ENCODE measurements at regions not wholly inside any gene's neighbourhood (a gene's known extent, or its start where the extent isn't known, plus 50 kb on each side); places are given as distances from the start of the nearest gene placed in this dataset.

GRCh38 chr11:98793276-98793675 lies 227.5 kb upstream of the CNTN5 start:
- H3K9me3 Mint-ChIP-seq (ENCODE audit: insufficient read depth) = peaks cover 6% of the 10 kb centered on the region
- H3K27me3 Mint-ChIP-seq = no peaks in the 10 kb centered on the region
- ChIA-PET POLR2A (no interaction called here), CTCF (no interaction called here)
- Histone ChIP-seq H3K4me1 (ENCODE audit: control insufficient read depth in 2 of 2, insufficient read depth in 2 of 2, low read length in 2 of 2) (no peaks in the 10 kb centered on the region), H3K79me2 (ENCODE audit: control insufficient read depth, insufficient read depth, low read length) (no peaks in the 10 kb centered on the region), H3K4me3 (ENCODE audit: control extremely low read depth in 1 of 5, extremely low read depth in 1 of 5, insufficient read depth in 1 of 5, low read depth in 2 of 5, low read length in 4 of 5) (no peak overlapping the region), H2AFZ (ENCODE audit: insufficient read depth, low read depth, low read length, poor library complexity, severe bottlenecking) (no peak overlapping the region), H4K20me1 (ENCODE audit: control insufficient read depth, insufficient read depth, low read length, poor library complexity, severe bottlenecking) (no peaks in the 10 kb centered on the region), H3K9me3 (ENCODE audit: control extremely low read depth in 1 of 3, control insufficient read depth in 2 of 3, insufficient read depth in 1 of 3, low read length in 2 of 3) (peaks cover 0 to 6% (median 4%) of the 10 kb centered on the region in 3 donors), H3K9ac (ENCODE audit: low read length) (no peak overlapping the region), H3K27me3 (replicated peaks in 1 of 4; ENCODE audit: control extremely low read depth in 1 of 4, control insufficient read depth in 3 of 4, insufficient read depth in 4 of 4, low read length in 3 of 4) (no peaks in the 10 kb centered on the region), H3K36me3 (replicated peaks in 1 of 2; ENCODE audit: control extremely low read depth in 1 of 2, control insufficient read depth in 1 of 2, extremely low read depth in 1 of 2, insufficient read depth in 2 of 2, low read length in 1 of 2) (no peaks in the 10 kb centered on the region), H3K27ac (ENCODE audit: low read length in 2 of 2) (no peak overlapping the region), H3K4me2 (replicated peaks; ENCODE audit: low read depth, low read length, poor library complexity, severe bottlenecking) (no peak overlapping the region)
- no peaks in the 10 kb centered on the region for H3K4me1 Mint-ChIP-seq
- 76% methylated on average over 2 of the region's 2 CpGs for WGBS (ENCODE audit: insufficient coverage)
- no peak for ATAC-seq (ENCODE audit: low read depth)
- H3K27ac Mint-ChIP-seq = no peak overlapping the region
- intact Hi-C loops (cut with micrococcal nuclease) = no loop called here
- no peak for DNase-seq
- no peak overlapping the region for H3K4me3 Mint-ChIP-seq
- TF ChIP-seq, protein P1, sequence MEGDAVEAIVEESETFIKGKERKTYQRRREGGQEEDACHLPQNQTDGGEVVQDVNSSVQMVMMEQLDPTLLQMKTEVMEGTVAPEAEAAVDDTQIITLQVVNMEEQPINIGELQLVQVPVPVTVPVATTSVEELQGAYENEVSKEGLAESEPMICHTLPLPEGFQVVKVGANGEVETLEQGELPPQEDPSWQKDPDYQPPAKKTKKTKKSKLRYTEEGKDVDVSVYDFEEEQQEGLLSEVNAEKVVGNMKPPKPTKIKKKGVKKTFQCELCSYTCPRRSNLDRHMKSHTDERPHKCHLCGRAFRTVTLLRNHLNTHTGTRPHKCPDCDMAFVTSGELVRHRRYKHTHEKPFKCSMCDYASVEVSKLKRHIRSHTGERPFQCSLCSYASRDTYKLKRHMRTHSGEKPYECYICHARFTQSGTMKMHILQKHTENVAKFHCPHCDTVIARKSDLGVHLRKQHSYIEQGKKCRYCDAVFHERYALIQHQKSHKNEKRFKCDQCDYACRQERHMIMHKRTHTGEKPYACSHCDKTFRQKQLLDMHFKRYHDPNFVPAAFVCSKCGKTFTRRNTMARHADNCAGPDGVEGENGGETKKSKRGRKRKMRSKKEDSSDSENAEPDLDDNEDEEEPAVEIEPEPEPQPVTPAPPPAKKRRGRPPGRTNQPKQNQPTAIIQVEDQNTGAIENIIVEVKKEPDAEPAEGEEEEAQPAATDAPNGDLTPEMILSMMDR (IDR thresholded peaks at IDR 0.05) = no peak
- TF ChIP-seq EZH2 (IDR thresholded peaks at IDR 0.05; ENCODE audit: borderline replicate concordance, insufficient read depth, low read depth, low read length, poor library complexity, severe bottlenecking) = no peak

- H3K4me3 Mint-ChIP-seq = no peak overlapping the region
- POLR2A ChIA-PET = no interaction called here
- CTCF ChIA-PET = no interaction called here
These were observed 222.4 kb upstream of the CNTN5 start for GRCh38 chr11:98798333-98798732.

More at GRCh38 chr11:98798333-98798732, 222.4 kb upstream of the CNTN5 start:
- ATAC-seq (ENCODE audit: low read depth) (no peak), DNase-seq (no peak)
- H3K27me3 Mint-ChIP-seq = no peaks in the 10 kb centered on the region
- H3K4me2 ChIP-seq (replicated peaks; ENCODE audit: low read depth, low read length, poor library complexity, severe bottlenecking) = no peak overlapping the region
- H2AFZ ChIP-seq (ENCODE audit: insufficient read depth, low read depth, low read length, poor library complexity, severe bottlenecking) = no peak overlapping the region
- H3K27me3 ChIP-seq (replicated peaks in 1 of 4; ENCODE audit: control extremely low read depth in 1 of 4, control insufficient read depth in 3 of 4, insufficient read depth in 4 of 4, low read length in 3 of 4) = no peaks in the 10 kb centered on the region
- H3K9me3 Mint-ChIP-seq (ENCODE audit: insufficient read depth) = peaks cover 3% of the 10 kb centered on the region
- intact Hi-C loops (cut with micrococcal nuclease) = no loop called here
- H3K27ac ChIP-seq (ENCODE audit: low read length in 2 of 2) = no peak overlapping the region
- H3K9me3 ChIP-seq (ENCODE audit: control extremely low read depth in 1 of 3, control insufficient read depth in 2 of 3, insufficient read depth in 1 of 3, low read length in 2 of 3) = peaks cover 0 to 4% (median 2%) of the 10 kb centered on the region in 3 donors
- no peaks in the 10 kb centered on the region for H3K79me2 ChIP-seq (ENCODE audit: control insufficient read depth, insufficient read depth, low read length)
- no peaks in the 10 kb centered on the region for H4K20me1 ChIP-seq (ENCODE audit: control insufficient read depth, insufficient read depth, low read length, poor library complexity, severe bottlenecking)
- TF ChIP-seq EZH2 (IDR thresholded peaks at IDR 0.05; ENCODE audit: borderline replicate concordance, insufficient read depth, low read depth, low read length, poor library complexity, severe bottlenecking) = no peak
- TF ChIP-seq, protein P1 (IDR thresholded peaks at IDR 0.05) = no peak
- H3K4me3 ChIP-seq (ENCODE audit: control extremely low read depth in 1 of 5, extremely low read depth in 1 of 5, insufficient read depth in 1 of 5, low read depth in 2 of 5, low read length in 4 of 5) = no peak overlapping the region
- H3K4me1 ChIP-seq (ENCODE audit: control insufficient read depth in 2 of 2, insufficient read depth in 2 of 2, low read length in 2 of 2) = no peaks in the 10 kb centered on the region
- H3K36me3 ChIP-seq (replicated peaks in 1 of 2; ENCODE audit: control extremely low read depth in 1 of 2, control insufficient read depth in 1 of 2, extremely low read depth in 1 of 2, insufficient read depth in 2 of 2, low read length in 1 of 2) = no peaks in the 10 kb centered on the region
- H3K4me1 Mint-ChIP-seq = no peaks in the 10 kb centered on the region
- no peak overlapping the region for H3K9ac ChIP-seq (ENCODE audit: low read length)
- H3K27ac Mint-ChIP-seq = no peak overlapping the region
